Loucy (cell line): ENCODE measurements at regions not wholly inside any gene's neighbourhood (a gene's known extent, or its start where the extent isn't known, plus 50 kb on each side); places are given as distances from the start of the nearest gene placed in this dataset.

Source experiments
- H2AFZ ChIP-seq: fragments of 200-600 bp; sonication (generic); 2 replicates; pipeline ENCODE4 v1.6.0; 2016; ENCODE audit warnings: antibody characterized with exemption, mild to moderate bottlenecking, low read length, moderate library complexity
- H3F3A ChIP-seq: fragments of 200-600 bp; 2 replicates; pipeline ENCODE4 v1.6.0; 2016; ENCODE audit warnings: antibody characterized with exemption, low read depth, mild to moderate bottlenecking
- H3K27me3 ChIP-seq: fragments of 200-600 bp; sonication (generic); 2 replicates; pipeline ENCODE4 v1.6.1; 2014; ENCODE audit warnings: low read length, mild to moderate bottlenecking; ENCODE audit not compliant: insufficient read depth, poor library complexity, severe bottlenecking
- H3K36me3 ChIP-seq: fragments of 200-600 bp; sonication (generic); 2 replicates; pipeline ENCODE4 v1.6.1; 2016; ENCODE audit warnings: low read length; ENCODE audit not compliant: insufficient read depth
- H3K4me1 ChIP-seq: fragments of 200-600 bp; sonication (generic); 2 replicates; pipeline ENCODE4 v1.5.1; 2014; ENCODE audit warnings: low read length, mild to moderate bottlenecking; ENCODE audit not compliant: insufficient read depth, poor library complexity, severe bottlenecking
- H3K4me2 ChIP-seq: fragments of 200-600 bp; sonication (generic); 2 replicates; pipeline ENCODE4 v1.6.0; 2014; ENCODE audit warnings: antibody characterized with exemption, low read length, low read depth, mild to moderate bottlenecking; ENCODE audit not compliant: poor library complexity, severe bottlenecking
- H3K4me3 ChIP-seq: fragments of 200-600 bp; sonication (generic); 2 replicates; pipeline ENCODE4 v1.5.1; 2014; ENCODE audit warnings: low read length, mild to moderate bottlenecking, mixed read lengths; ENCODE audit not compliant: poor library complexity, severe bottlenecking
- H3K79me2 ChIP-seq: fragments of 200-600 bp; sonication (generic); 2 replicates; pipeline ENCODE4 v1.6.1; 2014; ENCODE audit warnings: low read length; ENCODE audit not compliant: insufficient read depth
- H3K9ac ChIP-seq: fragments of 200-600 bp; sonication (generic); 2 replicates; pipeline ENCODE4 v1.6.0; 2014; ENCODE audit warnings: mild to moderate bottlenecking, low read depth, low read length, moderate library complexity; ENCODE audit not compliant: poor library complexity, severe bottlenecking
- H3K9me2 ChIP-seq: fragments of 200-600 bp; sonication (generic); replicated peaks from 2 replicates; pipeline ENCODE4 v1.6.1; 2016; ENCODE audit warnings: low read depth, low read length, mixed read lengths
- H3K9me3 ChIP-seq: fragments of 200-600 bp; sonication (generic); 2 replicates; pipeline ENCODE4 v1.6.1; 2014; ENCODE audit warnings: mild to moderate bottlenecking, antibody characterized with exemption, low read length, low read depth; ENCODE audit not compliant: insufficient read depth
- H4K20me1 ChIP-seq: fragments of 200-600 bp; sonication (generic); 2 replicates; pipeline ENCODE4 v1.6.0; 2014; ENCODE audit warnings: antibody characterized with exemption, low read length, mild to moderate bottlenecking; ENCODE audit not compliant: insufficient read depth, poor library complexity, severe bottlenecking
- CTCF ChIP-seq: fragments of 200-600 bp; sonication (generic); conservative IDR thresholded peaks from 2 replicates; pipeline ENCODE4 v1.5.1; 2014; ENCODE audit warnings: mild to moderate bottlenecking, antibody characterized with exemption, low read length
- EZH2phosphoT487 ChIP-seq: fragments of 200-600 bp; IDR thresholded peaks from 2 replicates; pipeline ENCODE4 v1.6.1; 2018; ENCODE audit warnings: antibody characterized with exemption, mild to moderate bottlenecking, moderate library complexity, borderline replicate concordance

- Histone ChIP-seq H2AFZ (no peak overlapping the region), H3K9ac (no peak overlapping the region), H3F3A (no peaks in the 10 kb centered on the region), H3K4me2 (no peak overlapping the region), H3K9me3 (no peaks in the 10 kb centered on the region), H4K20me1 (no peaks in the 10 kb centered on the region), H3K9me2 (no peaks in the 10 kb centered on the region), H3K4me3 (no peak overlapping the region), H3K4me1 (peaks cover 5% of the 10 kb centered on the region), H3K27me3 (no peaks in the 10 kb centered on the region), H3K79me2 (no peaks in the 10 kb centered on the region), H3K36me3 (no peaks in the 10 kb centered on the region)
- TF ChIP-seq EZH2phosphoT487: no peak
- no peak for TF ChIP-seq CTCF
These were observed 381.4 kb upstream of the ONECUT1 start for GRCh38 chr15:53171571-53171970.

GRCh38 chr15:53166684-53167201 lies 376.6 kb upstream of the ONECUT1 start:
- Histone ChIP-seq H3K4me2 (no peak overlapping the region), H3K27me3 (no peaks in the 10 kb centered on the region), H3F3A (no peaks in the 10 kb centered on the region), H3K36me3 (no peaks in the 10 kb centered on the region), H3K4me3 (no peak overlapping the region), H3K79me2 (no peaks in the 10 kb centered on the region), H3K9me3 (no peaks in the 10 kb centered on the region), H3K4me1 (no peaks in the 10 kb centered on the region), H2AFZ (no peak overlapping the region), H3K9ac (no peak overlapping the region), H4K20me1 (no peaks in the 10 kb centered on the region), H3K9me2 (no peaks in the 10 kb centered on the region)
- no peak for TF ChIP-seq CTCF
- TF ChIP-seq EZH2phosphoT487: no peak

- no peak overlapping the region for H3K4me2 ChIP-seq
- H2AFZ ChIP-seq: no peak overlapping the region
These were observed 376.0 kb upstream of the ONECUT1 start for GRCh38 chr15:53165988-53166683.

More at GRCh38 chr15:53165988-53166683, 376.0 kb upstream of the ONECUT1 start:
- Histone ChIP-seq H3K9ac (no peak overlapping the region), H4K20me1 (no peaks in the 10 kb centered on the region), H3K27me3 (no peaks in the 10 kb centered on the region), H3K9me2 (no peaks in the 10 kb centered on the region), H3K36me3 (no peaks in the 10 kb centered on the region), H3F3A (no peaks in the 10 kb centered on the region), H3K9me3 (no peaks in the 10 kb centered on the region), H3K4me3 (no peak overlapping the region), H3K79me2 (no peaks in the 10 kb centered on the region), H3K4me1 (no peaks in the 10 kb centered on the region)
- TF ChIP-seq EZH2phosphoT487 (no peak), CTCF (no peak)
